Tibial artery (tissue), 4 donors: ENCODE measurements at regions not wholly inside any gene's neighbourhood (a gene's known extent, or its start where the extent isn't known, plus 50 kb on each side); places are given as distances from the start of the nearest gene placed in this dataset.

Source experiments
- DNase-seq, 2 donors: peaks; one replicate each; pipeline ENCODE4 v3.0.0-alpha.2; 2019
- H3K27ac ChIP-seq, 2 donors: fragments of 200-600 bp; sonication (generic) in 1 of 2; 1 replicate in 1 of 2; 2 replicates in 1 of 2; pipeline ENCODE4 v1.5.1; 2018 to 2019; ENCODE audit warnings: mild to moderate bottlenecking in 1 of 2
- H3K27me3 ChIP-seq, 2 donors: fragments of 200-600 bp; sonication (generic) in 1 of 2; one replicate each; pipeline versions ENCODE4 v1.5.1 to v1.6.0; 2016 to 2019
- H3K36me3 ChIP-seq, 3 donors: fragments of 200-600 bp; sonication (generic) in 2 of 3; one replicate each; pipeline ENCODE4 v1.5.1; 2016 to 2019; ENCODE audit warnings: mild to moderate bottlenecking in 2 of 3
- H3K4me1 ChIP-seq, 4 donors: fragments of 200-600 bp; sonication (generic) in 2 of 4; 1 replicate in 3 of 4; 2 replicates in 1 of 4; pipeline ENCODE4 v1.5.1; 2016 to 2019
- H3K4me3 ChIP-seq, 2 donors: fragments of 200-600 bp; sonication (generic) in 1 of 2; 1 replicate in 1 of 2; 2 replicates in 1 of 2; pipeline ENCODE4 v1.5.1; 2018 to 2019; ENCODE audit warnings: mild to moderate bottlenecking in 2 of 2
- H3K9me3 ChIP-seq, 3 donors: fragments of 200-600 bp; sonication (generic) in 1 of 3; one replicate each; pipeline ENCODE4 v1.5.1; 2016 to 2019
- CTCF ChIP-seq, 2 experiments: fragments of 200-600 bp in 1 of 2; fragments of 450-650 bp in 1 of 2; IDR thresholded peaks; one replicate each; pipeline ENCODE4 v1.5.1; 2017 to 2019; ENCODE audit warnings: antibody characterized with exemption in 2 of 2, mild to moderate bottlenecking in 1 of 2, moderate library complexity in 1 of 2
- intact Hi-C: fragments of 100-400 bp; cut with DNase I; formaldehyde crosslinking; loops from one replicate; pipeline ENCODE4 v1.15.0; 2023; ENCODE audit warnings: low total_unique reads

DNA sequence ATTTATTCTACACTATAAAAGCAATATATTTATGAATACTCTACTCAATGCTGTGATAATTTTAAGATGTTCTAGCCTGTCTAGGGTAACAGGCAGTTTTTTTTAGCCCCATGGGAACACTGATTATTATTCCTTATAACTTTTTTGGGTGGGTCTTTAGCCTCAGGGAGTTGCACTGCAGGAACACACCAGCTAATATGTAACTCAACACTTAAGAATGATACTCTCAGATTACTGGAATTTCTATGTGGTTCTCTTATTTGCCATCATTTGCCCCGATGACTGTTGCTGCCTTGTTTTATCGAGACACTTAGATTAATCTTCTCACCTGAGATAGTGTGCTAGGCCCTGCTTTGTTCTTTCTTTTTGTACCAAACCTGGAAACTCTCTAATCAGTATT, 396.9 kb upstream of the SLITRK1 start:
- Histone ChIP-seq H3K4me1 (no peaks in the 10 kb centered on the region), H3K27me3 (no peaks in the 10 kb centered on the region), H3K9me3 (no peaks in the 10 kb centered on the region), H3K36me3 (no peaks in the 10 kb centered on the region), H3K4me3 (no peak overlapping the region), H3K27ac (no peak overlapping the region)
- TF ChIP-seq CTCF (IDR thresholded peaks at IDR 0.05) = no peak
- intact Hi-C loops = no loop called here
- no peak for DNase-seq

GRCh38 chr13:84272877-84273562, 390.7 kb upstream of the SLITRK1 start:
- no peak for TF ChIP-seq CTCF (IDR thresholded peaks at IDR 0.05)
- no peak overlapping the region for H3K4me3 ChIP-seq
- intact Hi-C loops = no loop called here
- H3K9me3 ChIP-seq = no peaks in the 10 kb centered on the region
- H3K4me1 ChIP-seq = no peaks in the 10 kb centered on the region
- H3K27me3 ChIP-seq = no peaks in the 10 kb centered on the region
- no peaks in the 10 kb centered on the region for H3K36me3 ChIP-seq
- H3K27ac ChIP-seq = no peak overlapping the region
- no peak for DNase-seq

- Histone ChIP-seq H3K27ac (no peak overlapping the region), H3K4me3 (no peak overlapping the region), H3K27me3 (no peaks in the 10 kb centered on the region), H3K4me1 (no peaks in the 10 kb centered on the region), H3K9me3 (no peaks in the 10 kb centered on the region), H3K36me3 (no peaks in the 10 kb centered on the region)
- no peak for TF ChIP-seq CTCF (IDR thresholded peaks at IDR 0.05)
- intact Hi-C loops = no loop called here
- DNase-seq = no peak
Measured at GRCh38 chr13:84265257-84265764, 383.0 kb upstream of the SLITRK1 start.

- H3K36me3 ChIP-seq = no peaks in the 10 kb centered on the region
- intact Hi-C loops = no loop called here
- H3K9me3 ChIP-seq = no peaks in the 10 kb centered on the region
- H3K4me3 ChIP-seq = no peak overlapping the region
- H3K4me1 ChIP-seq = no peaks in the 10 kb centered on the region
- no peak overlapping the region for H3K27ac ChIP-seq
- DNase-seq = no peak
- no peaks in the 10 kb centered on the region for H3K27me3 ChIP-seq
- TF ChIP-seq CTCF (IDR thresholded peaks at IDR 0.05) = no peak
Measured at GRCh38 chr13:84263354-84264069, 381.2 kb upstream of the SLITRK1 start.

- H3K4me3 ChIP-seq = no peak overlapping the region
- no peaks in the 10 kb centered on the region for H3K27me3 ChIP-seq
- no peak for DNase-seq
- H3K9me3 ChIP-seq = peaks cover 0 to 6% (median 0%) of the 10 kb centered on the region in 3 donors
- intact Hi-C loops = no loop called here
- no peaks in the 10 kb centered on the region for H3K4me1 ChIP-seq
- TF ChIP-seq CTCF (IDR thresholded peaks at IDR 0.05) = no peak
- no peaks in the 10 kb centered on the region for H3K36me3 ChIP-seq
- H3K27ac ChIP-seq = no peak overlapping the region
Measured at GRCh38 chr13:84255226-84255797, 373.0 kb upstream of the SLITRK1 start.
